ENCODE measurements at regions not wholly inside any gene's neighbourhood (a gene's known extent, or its start where the extent isn't known, plus 50 kb on each side); places are given as distances from the start of the nearest gene placed in this dataset.

DNA sequence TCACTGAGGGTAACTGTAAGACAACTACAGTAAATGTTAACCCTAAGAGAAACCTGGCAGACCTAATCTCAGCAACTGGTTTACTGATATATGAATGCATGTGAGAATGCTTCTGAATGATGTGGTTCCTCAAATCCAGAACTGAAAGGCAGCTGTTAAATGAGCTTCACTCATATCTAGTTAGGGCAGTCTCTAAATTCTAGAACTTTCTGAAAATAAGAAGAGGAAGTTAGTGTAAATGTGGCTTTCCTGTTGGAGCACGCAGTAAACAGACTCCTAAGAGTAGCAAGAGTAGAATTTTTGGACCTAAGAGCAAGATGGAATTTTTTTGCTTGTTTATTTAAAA is 117.9 kb upstream of the KCNN2 start:
- Histone ChIP-seq H3K36me3 (ENCODE audit: control insufficient read depth, insufficient read depth, low read length) (no peaks in the 10 kb centered on the region), H3K79me2 (ENCODE audit: control insufficient read depth, insufficient read depth, low read length) (no peaks in the 10 kb centered on the region), H3K9me3 (replicated peaks; ENCODE audit: control insufficient read depth, insufficient read depth, low read depth, low read length) (no peaks in the 10 kb centered on the region), H3K27ac (ENCODE audit: extremely low read depth, low read depth, low read length) (no peak overlapping the region), H3K9me1 (ENCODE audit: control insufficient read depth, insufficient read depth, low read length) (no peaks in the 10 kb centered on the region), H3K27me3 (ENCODE audit: control insufficient read depth in 2 of 2, insufficient read depth in 2 of 2, low read length in 2 of 2) (no peaks in the 10 kb centered on the region), H2AFZ (ENCODE audit: low read depth, low read length) (no peak overlapping the region), H3K4me2 (ENCODE audit: insufficient read depth, low read length) (no peak overlapping the region), H3K9ac (ENCODE audit: insufficient read depth in 1 of 2, low read depth in 2 of 2, low read length in 2 of 2) (no peak overlapping the region), H4K20me1 (replicated peaks; ENCODE audit: control insufficient read depth, insufficient read depth, low read length) (no peaks in the 10 kb centered on the region), H3K4me3 (no peak overlapping the region), H3K4me1 (replicated peaks in 1 of 2; ENCODE audit: control insufficient read depth in 2 of 2, insufficient read depth in 2 of 2, low read length in 2 of 2) (no peaks in the 10 kb centered on the region)
- no TSS peak for BruUV-seq (replicated peaks)
- DNase-seq (ENCODE audit: extremely low read depth in 1 of 4, low spot score in 3 of 4) (no peak), FAIRE-seq (no peak), ATAC-seq (no peak)
- POLR2A ChIA-PET, result no interaction called here
- CTCF ChIA-PET (ENCODE audit: low intra/inter-chr PET ratio), result no interaction called here
- intact Hi-C loops (cut with micrococcal nuclease), result no loop called here
- in situ Hi-C loops (cut with MboI), result no loop called here
- 0% methylated on average over 1 of the region's 1 CpG for WGBS (ENCODE audit: insufficient coverage, low coverage, missing lambda C conversion rate)
- TF ChIP-seq EP300 (IDR thresholded peaks at IDR 0.05; ENCODE audit: low read length) (no peak), ZNF146 (CRISPR knock-in tag; IDR thresholded peaks at IDR 0.05; ENCODE audit: unreplicated experiment) (no peak), SLC30A9 (CRISPR knock-in tag; IDR thresholded peaks at IDR 0.05) (no peak), ZNF263 (CRISPR knock-in tag; IDR thresholded peaks at IDR 0.05; ENCODE audit: borderline replicate concordance) (no peak), ZNF431 (CRISPR knock-in tag; IDR thresholded peaks at IDR 0.05) (no peak), NRF1 (conservative IDR thresholded peaks at IDR 0.05 in 1 of 2, IDR thresholded peaks at IDR 0.05 in 1 of 2) (no peak)
- TF ChIP-seq, protein P1, sequence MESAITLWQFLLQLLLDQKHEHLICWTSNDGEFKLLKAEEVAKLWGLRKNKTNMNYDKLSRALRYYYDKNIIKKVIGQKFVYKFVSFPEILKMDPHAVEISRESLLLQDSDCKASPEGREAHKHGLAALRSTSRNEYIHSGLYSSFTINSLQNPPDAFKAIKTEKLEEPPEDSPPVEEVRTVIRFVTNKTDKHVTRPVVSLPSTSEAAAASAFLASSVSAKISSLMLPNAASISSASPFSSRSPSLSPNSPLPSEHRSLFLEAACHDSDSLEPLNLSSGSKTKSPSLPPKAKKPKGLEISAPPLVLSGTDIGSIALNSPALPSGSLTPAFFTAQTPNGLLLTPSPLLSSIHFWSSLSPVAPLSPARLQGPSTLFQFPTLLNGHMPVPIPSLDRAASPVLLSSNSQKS (CRISPR knock-in tag; IDR thresholded peaks at IDR 0.05), result no peak
- TF ChIP-seq, protein P2, sequence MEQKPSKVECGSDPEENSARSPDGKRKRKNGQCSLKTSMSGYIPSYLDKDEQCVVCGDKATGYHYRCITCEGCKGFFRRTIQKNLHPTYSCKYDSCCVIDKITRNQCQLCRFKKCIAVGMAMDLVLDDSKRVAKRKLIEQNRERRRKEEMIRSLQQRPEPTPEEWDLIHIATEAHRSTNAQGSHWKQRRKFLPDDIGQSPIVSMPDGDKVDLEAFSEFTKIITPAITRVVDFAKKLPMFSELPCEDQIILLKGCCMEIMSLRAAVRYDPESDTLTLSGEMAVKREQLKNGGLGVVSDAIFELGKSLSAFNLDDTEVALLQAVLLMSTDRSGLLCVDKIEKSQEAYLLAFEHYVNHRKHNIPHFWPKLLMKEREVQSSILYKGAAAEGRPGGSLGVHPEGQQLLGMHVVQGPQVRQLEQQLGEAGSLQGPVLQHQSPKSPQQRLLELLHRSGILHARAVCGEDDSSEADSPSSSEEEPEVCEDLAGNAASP (IDR thresholded peaks at IDR 0.05), result no peak
- TF ChIP-seq, protein P3, sequence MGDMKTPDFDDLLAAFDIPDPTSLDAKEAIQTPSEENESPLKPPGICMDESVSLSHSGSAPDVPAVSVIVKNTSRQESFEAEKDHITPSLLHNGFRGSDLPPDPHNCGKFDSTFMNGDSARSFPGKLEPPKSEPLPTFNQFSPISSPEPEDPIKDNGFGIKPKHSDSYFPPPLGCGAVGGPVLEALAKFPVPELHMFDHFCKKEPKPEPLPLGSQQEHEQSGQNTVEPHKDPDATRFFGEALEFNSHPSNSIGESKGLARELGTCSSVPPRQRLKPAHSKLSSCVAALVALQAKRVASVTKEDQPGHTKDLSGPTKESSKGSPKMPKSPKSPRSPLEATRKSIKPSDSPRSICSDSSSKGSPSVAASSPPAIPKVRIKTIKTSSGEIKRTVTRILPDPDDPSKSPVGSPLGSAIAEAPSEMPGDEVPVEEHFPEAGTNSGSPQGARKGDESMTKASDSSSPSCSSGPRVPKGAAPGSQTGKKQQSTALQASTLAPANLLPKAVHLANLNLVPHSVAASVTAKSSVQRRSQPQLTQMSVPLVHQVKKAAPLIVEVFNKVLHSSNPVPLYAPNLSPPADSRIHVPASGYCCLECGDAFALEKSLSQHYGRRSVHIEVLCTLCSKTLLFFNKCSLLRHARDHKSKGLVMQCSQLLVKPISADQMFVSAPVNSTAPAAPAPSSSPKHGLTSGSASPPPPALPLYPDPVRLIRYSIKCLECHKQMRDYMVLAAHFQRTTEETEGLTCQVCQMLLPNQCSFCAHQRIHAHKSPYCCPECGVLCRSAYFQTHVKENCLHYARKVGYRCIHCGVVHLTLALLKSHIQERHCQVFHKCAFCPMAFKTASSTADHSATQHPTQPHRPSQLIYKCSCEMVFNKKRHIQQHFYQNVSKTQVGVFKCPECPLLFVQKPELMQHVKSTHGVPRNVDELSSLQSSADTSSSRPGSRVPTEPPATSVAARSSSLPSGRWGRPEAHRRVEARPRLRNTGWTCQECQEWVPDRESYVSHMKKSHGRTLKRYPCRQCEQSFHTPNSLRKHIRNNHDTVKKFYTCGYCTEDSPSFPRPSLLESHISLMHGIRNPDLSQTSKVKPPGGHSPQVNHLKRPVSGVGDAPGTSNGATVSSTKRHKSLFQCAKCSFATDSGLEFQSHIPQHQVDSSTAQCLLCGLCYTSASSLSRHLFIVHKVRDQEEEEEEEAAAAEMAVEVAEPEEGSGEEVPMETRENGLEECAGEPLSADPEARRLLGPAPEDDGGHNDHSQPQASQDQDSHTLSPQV (IDR thresholded peaks at IDR 0.05), result no peak
- TF ChIP-seq, protein P4, sequence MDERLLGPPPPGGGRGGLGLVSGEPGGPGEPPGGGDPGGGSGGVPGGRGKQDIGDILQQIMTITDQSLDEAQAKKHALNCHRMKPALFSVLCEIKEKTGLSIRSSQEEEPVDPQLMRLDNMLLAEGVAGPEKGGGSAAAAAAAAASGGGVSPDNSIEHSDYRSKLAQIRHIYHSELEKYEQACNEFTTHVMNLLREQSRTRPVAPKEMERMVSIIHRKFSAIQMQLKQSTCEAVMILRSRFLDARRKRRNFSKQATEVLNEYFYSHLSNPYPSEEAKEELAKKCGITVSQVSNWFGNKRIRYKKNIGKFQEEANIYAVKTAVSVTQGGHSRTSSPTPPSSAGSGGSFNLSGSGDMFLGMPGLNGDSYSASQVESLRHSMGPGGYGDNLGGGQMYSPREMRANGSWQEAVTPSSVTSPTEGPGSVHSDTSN (CRISPR knock-in tag; IDR thresholded peaks at IDR 0.05; ENCODE audit: low read depth), result no peak
- TF ChIP-seq, protein P4 (tag; conservative IDR thresholded peaks at IDR 0.05; ENCODE audit: low read depth), result no peak
- TF ChIP-seq, protein P5, sequence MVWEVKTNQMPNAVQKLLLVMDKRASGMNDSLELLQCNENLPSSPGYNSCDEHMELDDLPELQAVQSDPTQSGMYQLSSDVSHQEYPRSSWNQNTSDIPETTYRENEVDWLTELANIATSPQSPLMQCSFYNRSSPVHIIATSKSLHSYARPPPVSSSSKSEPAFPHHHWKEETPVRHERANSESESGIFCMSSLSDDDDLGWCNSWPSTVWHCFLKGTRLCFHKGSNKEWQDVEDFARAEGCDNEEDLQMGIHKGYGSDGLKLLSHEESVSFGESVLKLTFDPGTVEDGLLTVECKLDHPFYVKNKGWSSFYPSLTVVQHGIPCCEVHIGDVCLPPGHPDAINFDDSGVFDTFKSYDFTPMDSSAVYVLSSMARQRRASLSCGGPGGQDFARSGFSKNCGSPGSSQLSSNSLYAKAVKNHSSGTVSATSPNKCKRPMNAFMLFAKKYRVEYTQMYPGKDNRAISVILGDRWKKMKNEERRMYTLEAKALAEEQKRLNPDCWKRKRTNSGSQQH (CRISPR knock-in tag; IDR thresholded peaks at IDR 0.05), result no peak
